ENCODE measurements at regions not wholly inside any gene's neighbourhood (a gene's known extent, or its start where the extent isn't known, plus 50 kb on each side); places are given as distances from the start of the nearest gene placed in this dataset.

GRCh38 chr16:11481987-11482386, 104.7 kb downstream of the LITAF start:
- H3K4me3 ChIP-seq (ENCODE audit: low read depth, low read length), result no peak overlapping the region
- no peak for TF ChIP-seq CTCF (IDR thresholded peaks at IDR 0.05; ENCODE audit: borderline replicate concordance, insufficient read depth, low read depth, low read length)

GRCh38 chr16:11482946-11483748, 103.6 kb downstream of the LITAF start:
- no peak overlapping the region for H3K4me3 ChIP-seq (ENCODE audit: low read depth, low read length)
- no peak for TF ChIP-seq CTCF (IDR thresholded peaks at IDR 0.05; ENCODE audit: borderline replicate concordance, insufficient read depth, low read depth, low read length)

GRCh38 chr16:11484691-11485258, 101.9 kb downstream of the LITAF start:
- H3K4me3 ChIP-seq (ENCODE audit: low read depth, low read length), result no peak overlapping the region
- TF ChIP-seq CTCF (IDR thresholded peaks at IDR 0.05; ENCODE audit: borderline replicate concordance, insufficient read depth, low read depth, low read length), result no peak

GRCh38 chr16:11485676-11486075, 101.0 kb downstream of the LITAF start:
- H3K4me3 ChIP-seq (ENCODE audit: low read depth, low read length), result no peak overlapping the region
- no peak for TF ChIP-seq CTCF (IDR thresholded peaks at IDR 0.05; ENCODE audit: borderline replicate concordance, insufficient read depth, low read depth, low read length)

- no peak overlapping the region for H3K4me3 ChIP-seq (ENCODE audit: low read depth, low read length)
- no peak for TF ChIP-seq CTCF (IDR thresholded peaks at IDR 0.05; ENCODE audit: borderline replicate concordance, insufficient read depth, low read depth, low read length)
Measured at GRCh38 chr16:11487289-11487688, 99.4 kb downstream of the LITAF start.

- TF ChIP-seq CTCF (IDR thresholded peaks at IDR 0.05; ENCODE audit: borderline replicate concordance, insufficient read depth, low read depth, low read length), result no peak
- H3K4me3 ChIP-seq (ENCODE audit: low read depth, low read length), result no peak overlapping the region
Measured at GRCh38 chr16:11488304-11488703, 98.4 kb downstream of the LITAF start.

GRCh38 chr16:11491524-11491923, 95.2 kb downstream of the LITAF start:
- H3K4me3 ChIP-seq (ENCODE audit: low read depth, low read length), result no peak overlapping the region
- no peak for TF ChIP-seq CTCF (IDR thresholded peaks at IDR 0.05; ENCODE audit: borderline replicate concordance, insufficient read depth, low read depth, low read length)

All from GM12875 (cell line).